LNCaP clone FGC (cell line): ENCODE measurements at regions not wholly inside any gene's neighbourhood (a gene's known extent, or its start where the extent isn't known, plus 50 kb on each side); places are given as distances from the start of the nearest gene placed in this dataset.

Source experiments
- DNase-seq: peaks from one replicate; pipeline ENCODE4 v3.0.0-alpha.2; 2011; ENCODE audit warnings: low read depth
- H3K4me3 ChIP-seq: 2 replicates; pipeline ENCODE4 v1.5.1; 2011; ENCODE audit warnings: mild to moderate bottlenecking, low read depth, low read length, control low read depth
- TF ChIP-seq, protein P1 (sequence below): IDR thresholded peaks from 2 replicates; pipeline ENCODE4 v1.5.1; 2012; ENCODE audit warnings: mild to moderate bottlenecking; ENCODE audit not compliant: control insufficient read depth, insufficient read depth; ENCODE audit errors: extremely low read depth

GRCh38 chr9:73020877-73021276 lies 68.0 kb upstream of the ALDH1A1 start:
- no peak for DNase-seq
- no peak overlapping the region for H3K4me3 ChIP-seq
- TF ChIP-seq, protein P1, sequence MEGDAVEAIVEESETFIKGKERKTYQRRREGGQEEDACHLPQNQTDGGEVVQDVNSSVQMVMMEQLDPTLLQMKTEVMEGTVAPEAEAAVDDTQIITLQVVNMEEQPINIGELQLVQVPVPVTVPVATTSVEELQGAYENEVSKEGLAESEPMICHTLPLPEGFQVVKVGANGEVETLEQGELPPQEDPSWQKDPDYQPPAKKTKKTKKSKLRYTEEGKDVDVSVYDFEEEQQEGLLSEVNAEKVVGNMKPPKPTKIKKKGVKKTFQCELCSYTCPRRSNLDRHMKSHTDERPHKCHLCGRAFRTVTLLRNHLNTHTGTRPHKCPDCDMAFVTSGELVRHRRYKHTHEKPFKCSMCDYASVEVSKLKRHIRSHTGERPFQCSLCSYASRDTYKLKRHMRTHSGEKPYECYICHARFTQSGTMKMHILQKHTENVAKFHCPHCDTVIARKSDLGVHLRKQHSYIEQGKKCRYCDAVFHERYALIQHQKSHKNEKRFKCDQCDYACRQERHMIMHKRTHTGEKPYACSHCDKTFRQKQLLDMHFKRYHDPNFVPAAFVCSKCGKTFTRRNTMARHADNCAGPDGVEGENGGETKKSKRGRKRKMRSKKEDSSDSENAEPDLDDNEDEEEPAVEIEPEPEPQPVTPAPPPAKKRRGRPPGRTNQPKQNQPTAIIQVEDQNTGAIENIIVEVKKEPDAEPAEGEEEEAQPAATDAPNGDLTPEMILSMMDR: no peak

GRCh38 chr9:73014011-73014410 lies 61.2 kb upstream of the ALDH1A1 start:
- H3K4me3 ChIP-seq: no peak overlapping the region
- no peak for DNase-seq
- TF ChIP-seq, protein P1: no peak

DNA sequence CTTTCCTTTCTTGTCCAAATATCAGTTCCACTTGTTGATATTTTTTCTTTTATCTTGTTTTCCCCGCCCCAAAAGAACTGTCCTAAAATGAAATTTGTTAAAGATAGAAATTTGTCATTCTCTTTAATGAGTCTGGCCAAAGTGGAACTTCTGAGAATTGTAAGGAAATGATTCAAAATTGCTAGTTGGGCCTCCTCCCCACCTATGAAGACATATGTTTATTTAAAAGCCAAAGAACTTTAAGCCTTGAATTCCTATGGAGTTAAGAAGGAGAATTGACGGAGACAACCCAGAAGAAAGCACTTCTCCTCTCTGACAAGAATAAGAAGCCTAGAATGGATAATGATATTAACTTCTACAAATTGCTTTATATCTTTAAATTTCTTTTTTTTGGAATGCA lies 59.1 kb upstream of the ALDH1A1 start:
- DNase-seq: no peak
- TF ChIP-seq, protein P1: no peak
- H3K4me3 ChIP-seq: no peak overlapping the region

DNA sequence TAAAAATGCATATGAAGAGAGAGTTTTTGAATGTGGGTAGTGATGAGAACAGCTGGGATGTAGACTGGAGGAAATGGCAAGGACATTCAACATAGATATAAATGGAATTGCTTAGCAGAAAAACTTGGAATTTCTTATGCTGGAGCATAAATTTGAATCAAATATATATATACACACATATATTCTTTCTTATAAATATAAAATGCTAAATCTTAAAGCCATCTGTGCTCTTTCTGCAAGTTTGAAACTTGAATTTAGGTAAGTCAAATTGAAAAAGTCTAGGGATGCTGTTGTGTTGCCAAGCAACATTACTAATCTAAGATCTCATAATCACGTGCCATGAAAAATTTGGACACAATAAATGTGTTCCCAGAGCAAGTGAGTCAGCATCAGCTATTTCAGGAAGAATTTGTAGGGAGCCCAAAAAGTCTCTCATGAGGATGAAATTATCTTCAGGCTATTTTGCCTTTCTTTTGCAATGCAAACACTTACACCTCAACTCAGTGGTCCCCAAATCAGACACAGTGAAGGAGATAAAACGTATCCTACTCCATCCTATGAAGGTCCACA lies 58.4 kb upstream of the ALDH1A1 start:
- TF ChIP-seq, protein P1: no peak

GRCh38 chr9:73009649-73010288 lies 56.9 kb upstream of the ALDH1A1 start:
- no peak overlapping the region for H3K4me3 ChIP-seq
- DNase-seq: no peak
- TF ChIP-seq, protein P1: no peak

More for the DNA sequence above, 58.4 kb upstream of the ALDH1A1 start:
- H3K4me3 ChIP-seq: no peak overlapping the region
- DNase-seq: no peak

DNA sequence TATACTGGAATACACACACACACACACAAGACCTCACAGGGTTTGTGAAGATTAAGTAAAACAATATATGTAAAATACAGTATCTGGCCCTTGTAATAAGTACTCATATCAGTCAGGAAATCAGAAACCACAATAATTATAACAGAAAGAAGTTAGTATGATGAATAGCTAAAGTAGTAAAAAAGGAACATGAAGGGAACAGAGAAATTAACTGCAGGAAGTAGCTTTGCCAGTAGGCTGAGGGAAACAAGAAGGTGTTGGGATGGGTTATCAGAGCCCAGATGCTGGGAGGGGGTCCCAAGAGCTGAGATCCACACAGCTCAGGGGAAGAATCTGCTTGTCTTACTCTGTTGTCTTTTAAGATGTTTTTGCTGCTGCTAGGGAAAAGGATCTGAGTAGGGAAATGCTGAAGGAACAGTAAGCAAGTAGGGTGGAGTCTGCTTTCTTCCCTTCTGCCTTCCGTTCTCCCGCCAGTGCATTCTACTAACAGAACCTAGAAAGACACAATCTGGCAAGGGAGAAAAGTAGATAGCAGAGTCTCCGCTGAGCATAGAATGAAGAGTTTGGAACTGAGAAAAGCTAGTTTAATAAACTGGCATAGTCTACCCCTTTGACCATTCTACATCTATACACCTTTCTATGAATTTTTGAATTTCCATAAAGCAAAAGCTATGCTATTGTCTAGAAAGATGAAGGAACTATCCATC lies 55.3 kb upstream of the ALDH1A1 start:
- no peak for DNase-seq
- TF ChIP-seq, protein P1: no peak
- H3K4me3 ChIP-seq: no peak overlapping the region

DNA sequence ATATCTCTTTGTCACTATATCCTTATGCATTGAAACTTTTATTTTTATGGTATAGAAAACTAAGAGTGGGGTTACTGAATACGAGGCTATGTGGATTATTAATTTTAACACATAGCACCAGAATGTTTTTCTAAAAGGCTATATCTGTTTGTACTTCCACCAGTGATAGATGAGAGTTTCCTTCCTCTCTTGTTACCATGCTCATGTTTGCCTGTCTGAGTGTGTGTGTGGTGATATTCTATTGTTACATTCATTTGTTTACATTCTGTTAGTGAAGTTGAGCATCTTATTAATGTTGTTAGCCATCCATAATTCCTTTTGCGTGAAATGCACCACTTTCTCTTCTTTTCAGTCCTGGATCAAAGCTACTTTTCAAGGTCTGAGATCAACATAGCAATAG lies 54.1 kb upstream of the ALDH1A1 start:
- H3K4me3 ChIP-seq: no peak overlapping the region
- DNase-seq: no peak
- TF ChIP-seq, protein P1: no peak
